HG02884 (cell line): ENCODE measurements at regions not wholly inside any gene's neighbourhood (a gene's known extent, or its start where the extent isn't known, plus 50 kb on each side); places are given as distances from the start of the nearest gene placed in this dataset.

ENCODE experiments used
- ATAC-seq: cut with Tn5 transposase; IDR thresholded peaks from one replicate; pipeline ENCODE4 v1.9.1; 2021; ENCODE audit warnings: mild to moderate bottlenecking, moderate library complexity; ENCODE audit not compliant: unreplicated experiment

DNA sequence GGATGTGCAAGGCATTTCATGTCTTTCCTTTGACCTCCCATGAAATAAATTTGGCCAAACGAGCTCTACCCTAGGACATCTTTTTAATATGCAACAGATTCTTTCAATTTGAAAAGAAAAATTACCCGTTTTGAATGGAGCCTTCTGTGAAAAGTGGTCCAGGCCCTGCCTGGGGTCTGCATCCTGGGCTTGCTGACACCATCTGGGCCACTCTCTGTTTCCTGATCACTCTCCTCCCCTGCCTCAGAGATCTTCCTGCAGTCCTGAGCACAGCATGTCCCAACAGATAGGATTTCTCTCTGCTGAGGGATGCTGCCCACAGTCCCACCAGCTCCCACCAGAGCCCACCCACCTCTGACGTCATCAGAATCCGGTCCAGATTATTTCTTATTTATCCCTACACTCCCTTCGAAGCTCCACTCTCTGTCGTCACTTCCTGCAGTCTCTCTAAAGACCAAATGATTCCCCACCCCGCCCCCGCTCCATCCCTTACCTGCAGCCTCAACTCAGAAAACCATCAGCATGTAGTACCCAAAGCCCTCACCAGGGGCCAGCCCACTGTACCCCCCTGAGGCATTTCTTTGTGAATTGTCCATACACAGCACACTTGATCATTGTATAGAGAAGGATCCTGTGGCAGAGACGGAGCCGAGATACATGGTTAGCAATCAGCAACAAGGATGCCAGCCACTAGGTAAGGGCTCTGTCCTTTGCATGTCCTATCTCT, 192.1 kb upstream of the MGMT start:
- no peak for ATAC-seq

DNA sequence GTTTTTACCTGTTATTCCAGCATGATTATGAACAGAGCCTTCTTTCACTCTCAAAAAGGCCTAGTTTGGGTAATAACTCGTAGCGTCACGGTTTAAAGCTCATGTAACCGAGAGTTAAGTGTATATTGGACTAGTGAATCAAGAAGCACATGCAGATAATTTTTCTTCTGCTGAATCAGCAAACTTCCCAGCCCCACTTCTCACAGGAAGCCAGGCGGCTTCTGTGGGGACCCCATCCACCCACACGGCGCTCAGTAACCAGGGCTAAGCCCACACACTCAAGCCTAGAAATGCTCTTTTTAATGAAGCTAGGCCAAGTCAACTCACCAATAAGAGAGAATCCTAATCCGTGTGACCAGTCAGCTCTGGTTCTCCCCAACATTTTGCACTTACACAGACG, 191.2 kb upstream of the MGMT start:
- no peak for ATAC-seq

GRCh38 chr10:129277084-129277483, 190.0 kb upstream of the MGMT start:
- no peak for ATAC-seq

DNA sequence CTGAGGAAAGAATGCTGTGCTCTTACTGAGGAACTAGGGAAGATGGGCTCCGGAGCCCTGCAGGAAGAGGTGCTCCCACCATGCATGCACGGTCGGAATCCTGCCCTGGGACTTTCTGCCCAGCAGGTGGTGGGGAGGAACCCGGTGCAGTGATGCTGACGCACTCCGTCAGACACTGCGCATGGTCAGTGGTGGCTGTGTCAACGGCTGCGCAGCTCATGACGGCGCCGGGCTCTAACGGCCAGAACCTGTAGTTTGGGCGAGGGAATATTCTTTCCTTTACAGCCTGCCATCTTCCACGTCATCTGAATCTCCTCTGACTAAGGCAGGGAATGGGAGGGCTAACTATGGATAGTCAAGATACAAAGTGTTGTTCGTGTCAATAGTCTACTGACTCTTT, 189.2 kb upstream of the MGMT start:
- ATAC-seq, result no peak

GRCh38 chr10:129278686-129279085, 188.4 kb upstream of the MGMT start:
- no peak for ATAC-seq

DNA sequence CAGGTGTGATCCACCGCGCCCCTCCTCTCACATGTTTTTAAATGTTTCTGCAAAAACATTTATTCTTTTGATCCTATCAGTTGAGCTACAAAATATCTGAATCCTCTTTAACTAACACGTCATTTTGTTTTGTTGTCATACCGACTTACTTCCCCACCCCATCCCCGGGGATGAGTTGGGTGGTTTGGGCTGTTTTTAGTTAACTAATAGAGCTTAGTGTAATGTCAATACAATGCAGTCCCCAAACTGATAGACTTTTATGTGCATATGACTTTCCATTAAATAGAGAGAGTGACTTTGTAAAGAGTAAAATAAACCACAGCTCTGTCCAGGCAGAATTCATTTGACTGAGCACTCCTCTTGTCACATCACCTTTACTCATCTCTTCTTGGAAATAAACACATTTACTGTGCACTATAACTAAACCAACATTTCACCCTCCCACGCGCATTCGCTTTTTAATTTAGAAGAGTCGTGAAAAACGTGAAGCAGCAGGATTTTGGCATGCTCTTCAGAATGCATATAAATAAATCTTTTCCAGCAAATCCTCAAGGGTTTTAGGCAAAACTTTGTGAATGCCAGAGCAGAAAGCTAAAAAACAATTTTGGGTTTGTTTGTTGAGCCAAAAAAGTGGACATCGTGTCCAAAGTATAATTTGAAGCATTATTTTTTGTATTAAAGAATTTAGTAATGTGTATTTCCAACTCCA, 187.4 kb upstream of the MGMT start:
- ATAC-seq, result no peak

DNA sequence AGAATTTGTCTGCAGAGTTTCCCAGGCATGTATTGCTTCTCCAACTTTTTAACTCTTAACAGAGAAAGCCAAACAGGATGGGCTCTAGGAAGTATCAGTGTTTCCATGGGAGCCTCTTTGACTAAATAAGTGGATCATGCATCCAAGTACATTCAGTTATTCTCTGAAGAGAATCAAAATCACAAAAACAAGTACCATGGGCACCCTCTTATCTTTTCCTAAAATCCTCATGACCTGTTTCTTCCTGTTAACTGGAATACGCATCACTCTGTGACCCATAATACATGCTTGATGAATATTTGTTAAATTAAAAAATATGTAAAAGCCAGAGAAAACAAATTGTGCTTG, 186.9 kb upstream of the MGMT start:
- ATAC-seq, result no peak

GRCh38 chr10:129280908-129281586, 186.0 kb upstream of the MGMT start:
- no peak for ATAC-seq

DNA sequence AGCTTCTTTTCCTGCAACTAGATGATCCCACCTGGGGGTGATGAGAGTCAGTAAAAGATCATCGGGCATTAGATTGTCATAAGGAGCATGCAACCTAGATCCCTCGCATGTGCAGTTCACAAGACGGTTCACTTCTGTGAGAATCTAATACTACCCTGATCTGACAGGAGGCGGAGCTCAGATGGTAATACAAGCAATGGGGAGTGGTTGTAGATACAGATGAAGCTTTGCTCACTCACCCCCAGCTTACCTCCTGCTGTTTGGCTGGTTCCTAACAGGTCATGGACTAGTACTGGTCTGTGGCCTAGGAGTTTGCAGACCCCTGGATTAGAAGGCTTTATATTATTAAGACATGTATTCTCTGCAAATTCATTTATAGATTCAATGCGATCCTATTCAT, 181.6 kb upstream of the MGMT start:
- no peak for ATAC-seq

DNA sequence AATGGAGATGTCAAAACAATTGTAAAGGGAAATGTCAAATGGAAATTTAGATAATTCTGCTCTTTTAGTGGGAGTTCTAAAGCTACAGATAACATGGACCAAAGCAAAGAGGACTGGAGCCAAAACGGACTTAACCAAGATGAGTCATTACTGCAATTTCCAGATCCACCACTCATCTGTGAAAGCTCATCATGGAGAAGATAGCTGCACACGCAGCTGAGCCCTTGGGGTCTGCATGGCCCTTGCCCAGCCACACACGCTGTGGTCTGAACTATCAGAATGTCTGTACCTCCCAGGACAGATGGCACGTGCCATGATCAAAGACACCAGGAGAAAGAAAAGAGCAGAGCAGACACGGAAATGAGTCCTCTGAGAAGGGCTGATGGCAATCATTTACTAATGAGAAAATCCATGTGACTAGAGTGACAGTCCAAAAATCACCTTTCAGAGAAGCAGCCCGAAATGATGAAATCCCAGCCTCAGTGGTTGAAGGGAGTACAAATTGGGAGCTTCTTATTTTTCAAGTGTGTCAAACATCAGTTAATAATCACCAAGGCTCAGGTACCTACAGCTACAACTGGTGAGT, 177.9 kb upstream of the MGMT start:
- ATAC-seq, result no peak

- ATAC-seq, result no peak
Measured at GRCh38 chr10:129293991-129294700, 172.9 kb upstream of the MGMT start.

- ATAC-seq, result no peak
Measured at GRCh38 chr10:129294944-129295343, 172.1 kb upstream of the MGMT start.

DNA sequence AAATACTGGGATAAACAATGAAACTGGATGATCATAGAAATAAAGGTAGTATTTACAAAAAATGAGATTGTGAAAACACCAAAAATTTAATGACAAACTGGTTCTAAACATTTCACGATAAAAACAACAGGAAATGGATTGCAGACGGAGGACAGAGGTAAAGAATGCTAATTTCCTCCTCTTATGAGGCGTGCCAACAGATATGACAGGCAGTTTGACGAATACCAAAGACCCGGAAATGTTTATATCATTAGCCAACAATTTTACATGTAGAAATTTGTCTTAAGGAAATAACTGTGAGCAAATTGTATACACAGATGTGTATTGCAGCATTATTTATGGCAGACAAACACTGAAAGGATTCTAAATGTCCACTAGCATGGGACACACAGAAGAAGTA, 162.0 kb upstream of the MGMT start:
- ATAC-seq, result no peak

- no peak for ATAC-seq
Measured at GRCh38 chr10:129307141-129307540, 159.9 kb upstream of the MGMT start.

- no peak for ATAC-seq
Measured at GRCh38 chr10:129308953-129309564, 158.0 kb upstream of the MGMT start.

DNA sequence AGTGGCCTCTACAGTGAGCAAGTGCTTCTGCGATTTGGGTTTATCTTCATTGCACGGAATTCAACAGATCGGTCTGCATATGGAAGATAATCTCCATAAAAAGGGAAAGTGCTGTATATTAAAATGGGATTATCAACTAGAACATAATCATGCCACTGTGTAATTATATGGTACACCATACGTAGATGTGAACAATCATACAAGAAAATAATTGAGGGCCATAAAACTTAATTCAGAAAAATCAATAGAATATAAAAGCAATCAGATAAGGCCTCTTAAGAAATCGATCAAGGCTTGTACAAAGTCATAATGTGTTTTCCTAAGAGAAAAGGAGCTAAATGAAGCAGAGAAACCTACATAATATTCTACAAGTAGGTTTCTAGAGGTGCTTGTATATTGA, 157.5 kb upstream of the MGMT start:
- ATAC-seq, result no peak

DNA sequence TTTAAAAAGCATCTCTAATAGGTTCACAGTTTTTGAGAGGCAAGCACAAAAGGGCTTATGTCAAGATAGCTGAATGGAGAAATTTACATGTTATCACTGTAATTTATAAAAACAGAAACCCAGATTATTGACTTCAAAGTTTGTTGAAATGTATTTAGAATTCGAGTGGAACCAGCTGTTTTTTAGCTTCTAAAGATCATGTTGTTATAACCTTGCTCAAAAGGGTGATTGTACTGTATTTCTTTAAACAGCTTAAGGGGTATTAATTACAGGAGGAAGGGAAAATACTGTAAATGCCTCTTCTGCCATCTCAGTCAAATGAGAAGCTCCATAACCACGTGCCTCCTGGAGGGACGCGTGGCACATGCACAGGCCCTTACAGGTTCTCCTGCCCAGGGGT, 156.2 kb upstream of the MGMT start:
- no peak for ATAC-seq

- no peak for ATAC-seq
Measured at GRCh38 chr10:129319934-129320333, 147.1 kb upstream of the MGMT start.

DNA sequence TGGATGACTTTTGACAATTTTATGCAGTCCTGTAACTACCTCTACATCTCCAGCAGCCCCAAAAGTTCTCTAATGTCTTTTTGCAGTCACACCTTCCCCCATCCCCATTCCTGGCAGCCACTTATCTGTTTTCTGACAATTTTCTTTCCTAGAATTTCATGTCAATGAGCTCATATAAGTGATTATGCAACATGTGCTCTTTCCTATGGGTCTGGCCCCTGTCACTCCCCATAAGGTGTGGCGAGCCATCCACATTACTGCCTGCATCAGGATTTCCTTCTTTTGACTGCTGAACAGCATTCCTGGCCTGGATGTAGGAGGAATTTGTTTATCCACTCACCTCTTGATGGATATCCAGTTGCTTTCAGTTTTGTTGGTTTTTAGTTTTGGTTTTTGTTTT, 146.7 kb upstream of the MGMT start:
- no peak for ATAC-seq

DNA sequence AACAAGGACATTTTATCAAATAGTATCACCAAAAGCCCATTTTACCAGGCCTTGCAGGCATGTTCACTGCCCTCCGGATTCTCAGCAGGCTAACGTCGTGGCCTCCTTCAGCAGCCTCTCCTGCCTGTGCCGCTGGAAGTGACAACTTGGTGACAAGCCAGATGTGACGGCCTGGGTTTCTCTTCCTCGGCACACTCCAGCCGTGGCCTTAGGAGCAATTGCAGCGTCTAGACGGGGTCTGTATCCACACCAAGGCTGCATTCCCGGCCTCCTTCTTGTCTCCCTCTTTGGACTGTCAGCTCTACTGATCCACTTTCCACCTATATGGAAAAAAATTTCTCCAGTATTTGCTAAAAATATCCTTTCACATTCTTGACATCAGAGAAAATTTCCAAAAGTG, 145.3 kb upstream of the MGMT start:
- no peak for ATAC-seq
